ENCODE measurements at regions not wholly inside any gene's neighbourhood (a gene's known extent, or its start where the extent isn't known, plus 50 kb on each side); places are given as distances from the start of the nearest gene placed in this dataset.

GRCh38 chr3:118823626-118824025 lies 211.0 kb downstream of the IGSF11 start:
- TF ChIP-seq, protein P1, sequence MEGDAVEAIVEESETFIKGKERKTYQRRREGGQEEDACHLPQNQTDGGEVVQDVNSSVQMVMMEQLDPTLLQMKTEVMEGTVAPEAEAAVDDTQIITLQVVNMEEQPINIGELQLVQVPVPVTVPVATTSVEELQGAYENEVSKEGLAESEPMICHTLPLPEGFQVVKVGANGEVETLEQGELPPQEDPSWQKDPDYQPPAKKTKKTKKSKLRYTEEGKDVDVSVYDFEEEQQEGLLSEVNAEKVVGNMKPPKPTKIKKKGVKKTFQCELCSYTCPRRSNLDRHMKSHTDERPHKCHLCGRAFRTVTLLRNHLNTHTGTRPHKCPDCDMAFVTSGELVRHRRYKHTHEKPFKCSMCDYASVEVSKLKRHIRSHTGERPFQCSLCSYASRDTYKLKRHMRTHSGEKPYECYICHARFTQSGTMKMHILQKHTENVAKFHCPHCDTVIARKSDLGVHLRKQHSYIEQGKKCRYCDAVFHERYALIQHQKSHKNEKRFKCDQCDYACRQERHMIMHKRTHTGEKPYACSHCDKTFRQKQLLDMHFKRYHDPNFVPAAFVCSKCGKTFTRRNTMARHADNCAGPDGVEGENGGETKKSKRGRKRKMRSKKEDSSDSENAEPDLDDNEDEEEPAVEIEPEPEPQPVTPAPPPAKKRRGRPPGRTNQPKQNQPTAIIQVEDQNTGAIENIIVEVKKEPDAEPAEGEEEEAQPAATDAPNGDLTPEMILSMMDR (IDR thresholded peaks at IDR 0.05): no peak
- TF ChIP-seq POLR2A (IDR thresholded peaks at IDR 0.05) (no peak), POLR2AphosphoS5 (IDR thresholded peaks at IDR 0.05; ENCODE audit: insufficient read depth in 1 of 2, low read depth in 1 of 2) (no peak)
- DNase-seq (ENCODE audit: extremely low spot score in 2 of 2): no peak
- no peaks in the 10 kb centered on the region for H3K4me1 ChIP-seq
- intact Hi-C loops (cut with DNase I): no loop called here
- no peaks in the 10 kb centered on the region for H3K9me3 ChIP-seq
- no peak overlapping the region for H3K27ac ChIP-seq
- H3K4me3 ChIP-seq: no peak overlapping the region
- no peaks in the 10 kb centered on the region for H3K27me3 ChIP-seq
- H3K36me3 ChIP-seq: no peaks in the 10 kb centered on the region

DNA sequence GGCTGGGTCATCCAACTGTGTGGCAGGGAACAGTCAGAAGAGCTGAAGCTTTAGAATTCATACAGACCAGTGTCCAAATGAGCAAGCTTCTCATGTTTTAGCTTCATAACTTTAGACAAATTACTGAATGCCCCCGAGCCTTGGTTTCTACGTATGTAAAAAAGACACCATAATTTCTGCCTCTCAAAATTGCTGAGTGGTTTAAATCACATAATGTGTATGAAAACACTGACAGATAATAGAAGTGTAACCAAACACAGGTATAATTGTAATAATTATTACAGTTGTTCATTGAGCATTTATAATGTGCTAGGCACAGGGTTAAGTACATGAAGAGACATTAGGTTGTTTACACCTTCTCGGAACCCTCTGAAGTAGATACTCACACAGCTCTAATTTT lies 207.2 kb downstream of the IGSF11 start:
- Histone ChIP-seq H3K4me3 (no peak overlapping the region), H3K27me3 (no peaks in the 10 kb centered on the region), H3K36me3 (no peaks in the 10 kb centered on the region), H3K9me3 (no peaks in the 10 kb centered on the region), H3K27ac (no peak overlapping the region), H3K4me1 (no peaks in the 10 kb centered on the region)
- intact Hi-C loops (cut with DNase I): loop anchor here (1.0 kb wide), 1 partner anchor 13 kb away; no protein-coding TSS in a partner anchor
- no peak for DNase-seq (ENCODE audit: extremely low spot score in 2 of 2)
- no peak for TF ChIP-seq POLR2AphosphoS5 (IDR thresholded peaks at IDR 0.05; ENCODE audit: insufficient read depth in 1 of 2, low read depth in 1 of 2)
- TF ChIP-seq, protein P1 (IDR thresholded peaks at IDR 0.05): no peak
- no peak for TF ChIP-seq POLR2A (IDR thresholded peaks at IDR 0.05)

GRCh38 chr3:118828351-118828750 lies 206.3 kb downstream of the IGSF11 start:
- no peaks in the 10 kb centered on the region for H3K9me3 ChIP-seq
- DNase-seq (ENCODE audit: extremely low spot score in 2 of 2): no peak
- no peaks in the 10 kb centered on the region for H3K27me3 ChIP-seq
- no peak overlapping the region for H3K27ac ChIP-seq
- no peak for TF ChIP-seq POLR2AphosphoS5 (IDR thresholded peaks at IDR 0.05; ENCODE audit: insufficient read depth in 1 of 2, low read depth in 1 of 2)
- TF ChIP-seq, protein P1 (IDR thresholded peaks at IDR 0.05): no peak
- TF ChIP-seq POLR2A (IDR thresholded peaks at IDR 0.05): no peak
- intact Hi-C loops (cut with DNase I): no loop called here
- no peak overlapping the region for H3K4me3 ChIP-seq
- no peaks in the 10 kb centered on the region for H3K4me1 ChIP-seq
- no peaks in the 10 kb centered on the region for H3K36me3 ChIP-seq

DNA sequence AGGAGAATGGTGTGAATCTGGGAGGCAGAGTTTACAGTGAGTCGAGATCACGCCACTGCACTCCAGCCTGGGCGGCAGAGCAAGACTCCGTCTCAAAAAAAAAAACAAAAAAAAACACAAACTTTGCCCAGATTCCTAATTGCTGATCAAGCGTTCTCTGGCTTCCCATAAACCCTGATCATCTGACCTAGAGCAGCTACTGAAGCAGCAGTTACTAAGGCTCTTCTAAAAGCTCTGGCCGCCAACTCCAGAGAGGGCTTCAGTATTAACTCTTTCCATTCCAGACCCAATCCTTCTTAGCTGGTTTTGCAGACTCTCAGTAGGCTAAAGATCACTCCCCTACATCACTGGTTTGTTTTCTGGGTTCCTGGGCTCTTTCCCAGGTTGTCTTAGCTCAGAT lies 201.6 kb downstream of the IGSF11 start:
- no peaks in the 10 kb centered on the region for H3K27me3 ChIP-seq
- H3K27ac ChIP-seq: no peak overlapping the region
- no peak for DNase-seq (ENCODE audit: extremely low spot score in 2 of 2)
- H3K9me3 ChIP-seq: no peaks in the 10 kb centered on the region
- no peak overlapping the region for H3K4me3 ChIP-seq
- intact Hi-C loops (cut with DNase I): no loop called here
- H3K4me1 ChIP-seq: no peaks in the 10 kb centered on the region
- TF ChIP-seq POLR2A (IDR thresholded peaks at IDR 0.05): no peak
- no peak for TF ChIP-seq POLR2AphosphoS5 (IDR thresholded peaks at IDR 0.05; ENCODE audit: insufficient read depth in 1 of 2, low read depth in 1 of 2)
- TF ChIP-seq, protein P1 (IDR thresholded peaks at IDR 0.05): no peak
- H3K36me3 ChIP-seq: no peaks in the 10 kb centered on the region

- TF ChIP-seq POLR2AphosphoS5 (IDR thresholded peaks at IDR 0.05; ENCODE audit: insufficient read depth in 1 of 2, low read depth in 1 of 2) (no peak), POLR2A (IDR thresholded peaks at IDR 0.05) (no peak)
- TF ChIP-seq, protein P1 (IDR thresholded peaks at IDR 0.05): no peak
- intact Hi-C loops (cut with DNase I): no loop called here
- H3K4me1 ChIP-seq: no peaks in the 10 kb centered on the region
- no peak overlapping the region for H3K4me3 ChIP-seq
- peaks cover 8% of the 10 kb centered on the region for H3K9me3 ChIP-seq
- no peak for DNase-seq (ENCODE audit: extremely low spot score in 2 of 2)
- H3K27ac ChIP-seq: no peak overlapping the region
- no peaks in the 10 kb centered on the region for H3K27me3 ChIP-seq
- no peaks in the 10 kb centered on the region for H3K36me3 ChIP-seq
Measured at GRCh38 chr3:118838871-118839270, 195.8 kb downstream of the IGSF11 start.
